HepG2 (cell line): ENCODE measurements at regions not wholly inside any gene's neighbourhood (a gene's known extent, or its start where the extent isn't known, plus 50 kb on each side); places are given as distances from the start of the nearest gene placed in this dataset.

ENCODE experiments used
- ATRX ChIP-seq: sonication (generic); formaldehyde crosslinking; IDR thresholded peaks from 2 replicates; pipeline ENCODE4 v1.4.0; 2020; ENCODE audit warnings: missing genetic modification reagents, borderline replicate concordance
- CENPX ChIP-seq: sonication (generic); formaldehyde crosslinking; IDR thresholded peaks from 2 replicates; pipeline ENCODE4 v1.9.0; 2021; ENCODE audit warnings: mild to moderate bottlenecking, missing genetic modification reagents, moderate library complexity
- CTCF ChIP-seq: sonication (generic); formaldehyde crosslinking; IDR thresholded peaks from 2 replicates; pipeline ENCODE4 v1.5.0; 2020; ENCODE audit warnings: mild to moderate bottlenecking, missing genetic modification reagents, moderate library complexity
- EP300 ChIP-seq, 3 experiments: sonication (generic) in 1 of 3; formaldehyde crosslinking in 1 of 3; IDR thresholded peaks; 2 replicates each; pipeline versions ENCODE4 v1.5.1 to v1.6.1; 2011 to 2020; ENCODE audit warnings: low read depth in 2 of 3, low read length in 2 of 3, borderline replicate concordance in 1 of 3, improper control_type of control experiment in 1 of 3, mild to moderate bottlenecking in 1 of 3, missing genetic modification reagents in 1 of 3, moderate library complexity in 1 of 3
- GABPA ChIP-seq, 2 experiments: IDR thresholded peaks; 2 replicates each; pipeline ENCODE4 v1.6.1; 2011 to 2016; ENCODE audit warnings: low read depth in 2 of 2, low read length in 1 of 2, missing biosample characterization in 1 of 2, missing genetic modification characterization in 1 of 2
- MEIS1 ChIP-seq: sonication (generic); formaldehyde crosslinking; IDR thresholded peaks from 2 replicates; pipeline ENCODE4 v1.9.0; 2021; ENCODE audit warnings: mild to moderate bottlenecking, missing genetic modification reagents, moderate library complexity, borderline replicate concordance
- POLR2A ChIP-seq, 2 experiments: IDR thresholded peaks; 2 replicates each; pipeline ENCODE4 v1.6.1; 2011; ENCODE audit warnings: low read depth in 2 of 2, low read length in 2 of 2, mild to moderate bottlenecking in 1 of 2, moderate library complexity in 1 of 2; ENCODE audit not compliant: insufficient read depth in 1 of 2
- SP2 ChIP-seq: sonication (generic); formaldehyde crosslinking; IDR thresholded peaks from 2 replicates; pipeline ENCODE4 v1.5.1; 2020; ENCODE audit warnings: mild to moderate bottlenecking, missing genetic modification reagents
- ZFP41 ChIP-seq: sonication (generic); formaldehyde crosslinking; IDR thresholded peaks from 2 replicates; pipeline ENCODE4 v1.4.0; 2020; ENCODE audit warnings: mild to moderate bottlenecking, missing genetic modification reagents, borderline replicate concordance
- ZSCAN21 ChIP-seq: sonication (generic); formaldehyde crosslinking; IDR thresholded peaks from 2 replicates; pipeline ENCODE4 v1.8.0; 2022; ENCODE audit warnings: mild to moderate bottlenecking, missing genetic modification reagents, moderate library complexity, borderline replicate concordance

- no peak for TF ChIP-seq ZFP41 (CRISPR knock-in tag)
- TF ChIP-seq ATRX (CRISPR knock-in tag) = no peak
- no peak for TF ChIP-seq GABPA (IDR thresholded peaks at IDR 0.05; ENCODE audit: low read depth, low read length)
- TF ChIP-seq GABPA (CRISPR knock-in tag; IDR thresholded peaks at IDR 0.05; ENCODE audit: low read depth) = no peak
- TF ChIP-seq ZSCAN21 = no peak
- no peak for TF ChIP-seq POLR2A (IDR thresholded peaks at IDR 0.05; ENCODE audit: insufficient read depth in 1 of 2, low read depth in 2 of 2, low read length in 2 of 2)
- no peak for TF ChIP-seq CENPX (CRISPR knock-in tag)
- TF ChIP-seq EP300 (IDR thresholded peaks at IDR 0.05; ENCODE audit: low read depth in 2 of 2, low read length in 2 of 2) = no peak
- no peak for TF ChIP-seq EP300 (CRISPR knock-in tag; IDR thresholded peaks at IDR 0.05; ENCODE audit: borderline replicate concordance)
- no peak for TF ChIP-seq SP2 (CRISPR knock-in tag)
- no peak for TF ChIP-seq CTCF (CRISPR knock-in tag)
- no peak for TF ChIP-seq MEIS1
Observed at GRCh38 chr16:48447428-48447827, 62.2 kb upstream of the SIAH1 start.
